ENCODE measurements at regions not wholly inside any gene's neighbourhood (a gene's known extent, or its start where the extent isn't known, plus 50 kb on each side); places are given as distances from the start of the nearest gene placed in this dataset.

DNA sequence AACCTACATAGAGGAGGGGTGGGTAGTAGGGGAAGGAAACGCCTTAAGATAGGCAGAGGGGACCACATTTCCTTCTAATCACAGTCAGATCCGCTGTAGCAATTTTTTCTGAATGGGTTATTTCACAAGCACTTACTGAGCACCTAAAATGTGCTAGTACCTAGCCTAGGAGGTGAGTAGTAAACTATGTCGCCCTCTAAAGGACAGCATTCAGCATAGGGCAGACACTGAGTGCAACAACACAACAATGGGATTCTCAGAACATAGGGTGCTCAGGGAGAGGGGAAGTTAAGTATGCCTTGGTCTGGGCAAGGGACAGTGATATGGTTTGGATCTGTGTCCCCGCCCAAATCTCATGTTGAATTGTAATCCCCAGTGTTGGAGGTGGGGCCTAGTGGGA lies 166.1 kb upstream of the RAB6C start:
- no peak overlapping the region for H3K27ac ChIP-seq (ENCODE audit: low read depth, low read length, poor library complexity, severe bottlenecking)
- peak; percentile 25 for DNase-seq (ENCODE audit: low spot score)
- no peaks in the 10 kb centered on the region for H3K9me3 ChIP-seq (ENCODE audit: low read depth, low read length, poor library complexity, severe bottlenecking)
- TF ChIP-seq CTCF (conservative IDR thresholded peaks at IDR 0.05; ENCODE audit: low read depth, low read length) (peak; percentile 59), EZH2 (IDR thresholded peaks at IDR 0.05; ENCODE audit: borderline replicate concordance, low read depth, low read length, poor library complexity, severe bottlenecking) (no peak)
- BruUV-seq (replicated peaks): no TSS peak
- intact Hi-C loops (cut with micrococcal nuclease; ENCODE audit: unreplicated experiment): no loop called here
- ChIA-PET POLR2A (ENCODE audit: low non-redundant PET) (no interaction called here), CTCF (no interaction called here)
- no peak overlapping the region for H3K4me3 ChIP-seq (ENCODE audit: low read depth, low read length, poor library complexity, severe bottlenecking)
- H3K36me3 ChIP-seq (ENCODE audit: insufficient read depth, low read length, poor library complexity, severe bottlenecking): no peaks in the 10 kb centered on the region
- H3K27me3 ChIP-seq (replicated peaks; ENCODE audit: insufficient read depth, low read depth, low read length, poor library complexity): peaks cover 18% of the 10 kb centered on the region
- no peaks in the 10 kb centered on the region for H3K4me1 ChIP-seq (ENCODE audit: insufficient read depth, low read length, poor library complexity, severe bottlenecking)

DNA sequence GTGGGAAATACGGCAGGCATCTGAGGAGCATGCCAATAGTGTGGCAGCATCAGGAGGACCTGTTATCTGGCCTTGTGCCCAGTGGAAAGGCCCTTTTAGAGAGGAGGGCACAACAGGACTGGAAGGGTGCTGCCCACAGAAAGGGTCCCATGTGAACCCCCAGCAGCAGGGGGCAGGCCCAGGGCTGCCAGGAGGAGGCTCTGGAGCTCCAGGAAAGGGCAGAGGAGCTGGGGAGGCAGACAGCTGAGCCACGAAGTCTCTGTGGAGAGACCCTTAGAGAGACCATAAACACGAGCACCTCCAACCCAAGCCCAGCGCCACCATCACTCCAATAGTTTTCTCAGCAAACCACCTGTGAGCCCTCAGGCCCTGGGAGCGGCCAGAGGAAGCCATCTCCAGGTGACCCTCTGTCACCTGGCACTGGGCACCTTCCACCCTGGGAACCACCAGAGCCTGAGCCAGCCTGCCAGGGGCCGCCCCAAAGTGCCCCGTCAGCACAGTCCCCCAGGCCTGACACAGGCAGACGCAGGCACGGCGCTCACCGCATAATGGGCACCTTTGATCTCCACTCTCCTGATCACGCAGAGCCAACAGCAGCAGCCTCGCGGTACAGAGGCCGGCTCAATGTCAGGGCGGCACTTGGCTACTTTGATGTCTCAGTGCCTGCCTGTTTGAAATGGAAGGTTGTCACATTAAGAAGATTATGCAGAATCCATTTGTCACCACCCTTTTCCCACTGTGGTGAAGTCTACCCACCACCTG lies 162.5 kb upstream of the RAB6C start:
- Histone ChIP-seq H3K9me3 (ENCODE audit: low read depth, low read length, poor library complexity, severe bottlenecking) (no peaks in the 10 kb centered on the region), H3K4me1 (ENCODE audit: insufficient read depth, low read length, poor library complexity, severe bottlenecking) (no peaks in the 10 kb centered on the region), H3K27ac (ENCODE audit: low read depth, low read length, poor library complexity, severe bottlenecking) (no peak overlapping the region), H3K27me3 (replicated peaks; ENCODE audit: insufficient read depth, low read depth, low read length, poor library complexity) (peaks cover 6% of the 10 kb centered on the region), H3K36me3 (ENCODE audit: insufficient read depth, low read length, poor library complexity, severe bottlenecking) (no peaks in the 10 kb centered on the region), H3K4me3 (ENCODE audit: low read depth, low read length, poor library complexity, severe bottlenecking) (no peak overlapping the region)
- TF ChIP-seq EZH2 (IDR thresholded peaks at IDR 0.05; ENCODE audit: borderline replicate concordance, low read depth, low read length, poor library complexity, severe bottlenecking) (no peak), CTCF (conservative IDR thresholded peaks at IDR 0.05; ENCODE audit: low read depth, low read length) (no peak)
- POLR2A ChIA-PET (ENCODE audit: low non-redundant PET): no interaction called here
- no peak for DNase-seq (ENCODE audit: low spot score)
- intact Hi-C loops (cut with micrococcal nuclease; ENCODE audit: unreplicated experiment): no loop called here
- CTCF ChIA-PET: no interaction called here
- BruUV-seq (replicated peaks): no TSS peak

DNA sequence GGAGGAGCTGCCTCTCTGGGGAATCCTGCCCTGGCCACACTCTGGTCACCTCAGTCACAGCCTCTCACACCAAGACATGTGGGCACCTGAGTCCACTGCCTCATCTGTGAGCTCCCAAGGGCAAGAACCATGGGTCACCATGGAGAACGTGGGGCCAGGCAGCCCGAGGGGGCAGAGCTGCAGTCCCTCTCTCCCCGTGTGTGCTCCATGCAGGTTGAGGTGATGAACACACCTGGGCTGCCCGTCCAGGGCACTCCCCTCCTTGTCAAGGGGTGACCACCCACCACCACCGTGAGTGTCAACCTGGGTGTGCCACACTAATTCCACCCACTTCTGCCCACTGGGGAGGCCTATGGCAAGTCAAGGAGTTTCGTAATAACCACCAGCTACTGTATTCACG lies 159.6 kb upstream of the RAB6C start:
- no TSS peak for BruUV-seq (replicated peaks)
- Histone ChIP-seq H3K27me3 (replicated peaks; ENCODE audit: insufficient read depth, low read depth, low read length, poor library complexity) (peaks cover 6% of the 10 kb centered on the region), H3K27ac (ENCODE audit: low read depth, low read length, poor library complexity, severe bottlenecking) (no peak overlapping the region), H3K9me3 (ENCODE audit: low read depth, low read length, poor library complexity, severe bottlenecking) (no peaks in the 10 kb centered on the region), H3K4me3 (ENCODE audit: low read depth, low read length, poor library complexity, severe bottlenecking) (no peak overlapping the region), H3K36me3 (ENCODE audit: insufficient read depth, low read length, poor library complexity, severe bottlenecking) (no peaks in the 10 kb centered on the region), H3K4me1 (ENCODE audit: insufficient read depth, low read length, poor library complexity, severe bottlenecking) (no peaks in the 10 kb centered on the region)
- POLR2A ChIA-PET (ENCODE audit: low non-redundant PET): no interaction called here
- CTCF ChIA-PET: no interaction called here
- intact Hi-C loops (cut with micrococcal nuclease; ENCODE audit: unreplicated experiment): no loop called here
- no peak for TF ChIP-seq EZH2 (IDR thresholded peaks at IDR 0.05; ENCODE audit: borderline replicate concordance, low read depth, low read length, poor library complexity, severe bottlenecking)
- TF ChIP-seq CTCF (conservative IDR thresholded peaks at IDR 0.05; ENCODE audit: low read depth, low read length): no peak
- no peak for DNase-seq (ENCODE audit: low spot score)

All from A673 (cell line).